ENCODE measurements at regions not wholly inside any gene's neighbourhood (a gene's known extent, or its start where the extent isn't known, plus 50 kb on each side); places are given as distances from the start of the nearest gene placed in this dataset.
"Not testable (repeated sequence)": the region's sequence is repeated elsewhere in the genome, so short reads cannot be mapped to it uniquely, and the experiment has no call there.

- DNase-seq = no peak
These were observed 639.9 kb upstream of the FBXO33 start for GRCh38 chr14:40072175-40072574.

GRCh38 chr14:40058901-40059897, 627.0 kb upstream of the FBXO33 start:
- DNase-seq = no peak

GRCh38 chr14:40053416-40053815, 621.2 kb upstream of the FBXO33 start:
- DNase-seq = no peak

GRCh38 chr14:40028991-40029390, 596.8 kb upstream of the FBXO33 start:
- no peak for DNase-seq

GRCh38 chr14:40025101-40025500, 592.9 kb upstream of the FBXO33 start:
- no peak for DNase-seq

GRCh38 chr14:40010961-40011360, 578.7 kb upstream of the FBXO33 start:
- DNase-seq = no peak

- no peak for DNase-seq
These were observed 577.5 kb upstream of the FBXO33 start for GRCh38 chr14:40009771-40010170.

GRCh38 chr14:40008345-40008744, 576.1 kb upstream of the FBXO33 start:
- not testable (repeated sequence) for DNase-seq

- DNase-seq = no peak
These were observed 572.8 kb upstream of the FBXO33 start for GRCh38 chr14:40004871-40005500.

- no peak for DNase-seq
These were observed 571.5 kb upstream of the FBXO33 start for GRCh38 chr14:40003773-40004172.

- DNase-seq = no peak
These were observed 566.6 kb upstream of the FBXO33 start for GRCh38 chr14:39998854-39999253.

GRCh38 chr14:39998114-39998513, 565.9 kb upstream of the FBXO33 start:
- no peak for DNase-seq

- DNase-seq = no peak
These were observed 558.8 kb upstream of the FBXO33 start for GRCh38 chr14:39991041-39991440.

- DNase-seq = no peak
These were observed 556.7 kb upstream of the FBXO33 start for GRCh38 chr14:39988939-39989338.

- no peak for DNase-seq
These were observed 552.1 kb upstream of the FBXO33 start for GRCh38 chr14:39984323-39984722.

GRCh38 chr14:39977198-39977597, 545.0 kb upstream of the FBXO33 start:
- DNase-seq = no peak

GRCh38 chr14:39974036-39974435, 541.8 kb upstream of the FBXO33 start:
- DNase-seq = no peak

- DNase-seq = no peak
These were observed 540.5 kb upstream of the FBXO33 start for GRCh38 chr14:39972704-39973103.

GRCh38 chr14:39967885-39968284, 535.7 kb upstream of the FBXO33 start:
- no peak for DNase-seq

- no peak for DNase-seq
These were observed 525.8 kb upstream of the FBXO33 start for GRCh38 chr14:39957987-39958386.

GRCh38 chr14:39957290-39957689, 525.1 kb upstream of the FBXO33 start:
- DNase-seq = no peak

- no peak for DNase-seq
These were observed 524.1 kb upstream of the FBXO33 start for GRCh38 chr14:39956372-39956771.

GRCh38 chr14:39948235-39948634, 516.0 kb upstream of the FBXO33 start:
- DNase-seq = no peak

- no peak for DNase-seq
These were observed 514.6 kb upstream of the FBXO33 start for GRCh38 chr14:39946807-39947206.
